GM06990 (cell line): ENCODE measurements at regions not wholly inside any gene's neighbourhood (a gene's known extent, or its start where the extent isn't known, plus 50 kb on each side); places are given as distances from the start of the nearest gene placed in this dataset.

ENCODE experiments used
- DNase-seq: peaks from one replicate; pipeline ENCODE4 v3.0.0-alpha.2; 2011; ENCODE audit not compliant: insufficient read length; ENCODE audit errors: extremely low read depth
- H3K27me3 ChIP-seq: replicated peaks from 2 replicates; pipeline ENCODE4 v1.6.0; 2011; ENCODE audit warnings: low read length; ENCODE audit not compliant: control insufficient read depth, insufficient read depth
- H3K36me3 ChIP-seq: 2 replicates; pipeline ENCODE4 v1.5.1; 2011; ENCODE audit warnings: low read length; ENCODE audit not compliant: control insufficient read depth, insufficient read depth
- H3K4me3 ChIP-seq: replicated peaks from 2 replicates; pipeline ENCODE4 v1.5.1; 2011; ENCODE audit warnings: low read depth, mild to moderate bottlenecking, control low read depth, low read length
- TF ChIP-seq, protein P1 (sequence below): IDR thresholded peaks from 2 replicates; pipeline ENCODE4 v1.5.1; 2011; ENCODE audit warnings: low read length, control low read depth, mild to moderate bottlenecking, inconsistent platforms; ENCODE audit not compliant: insufficient read depth, poor library complexity, severe bottlenecking

DNA sequence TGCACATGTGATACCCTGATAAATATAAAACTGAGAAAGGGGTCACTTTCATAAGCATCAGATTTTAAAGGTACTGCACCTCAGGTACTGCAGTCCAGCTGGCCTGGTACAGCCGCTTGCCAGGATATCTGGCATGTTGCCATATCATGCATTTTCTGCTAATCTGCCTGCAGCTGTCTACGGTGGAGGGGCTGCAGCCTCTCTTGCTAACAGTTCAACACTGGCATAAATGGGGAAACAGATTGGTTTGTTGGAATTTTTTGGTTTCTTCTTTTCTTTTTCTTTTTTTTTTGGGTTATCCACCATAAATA, 71.5 kb downstream of the MIS18A start:
- Histone ChIP-seq H3K27me3 (no peaks in the 10 kb centered on the region), H3K4me3 (no peak overlapping the region), H3K36me3 (no peaks in the 10 kb centered on the region)
- no peak for DNase-seq
- TF ChIP-seq, protein P1, sequence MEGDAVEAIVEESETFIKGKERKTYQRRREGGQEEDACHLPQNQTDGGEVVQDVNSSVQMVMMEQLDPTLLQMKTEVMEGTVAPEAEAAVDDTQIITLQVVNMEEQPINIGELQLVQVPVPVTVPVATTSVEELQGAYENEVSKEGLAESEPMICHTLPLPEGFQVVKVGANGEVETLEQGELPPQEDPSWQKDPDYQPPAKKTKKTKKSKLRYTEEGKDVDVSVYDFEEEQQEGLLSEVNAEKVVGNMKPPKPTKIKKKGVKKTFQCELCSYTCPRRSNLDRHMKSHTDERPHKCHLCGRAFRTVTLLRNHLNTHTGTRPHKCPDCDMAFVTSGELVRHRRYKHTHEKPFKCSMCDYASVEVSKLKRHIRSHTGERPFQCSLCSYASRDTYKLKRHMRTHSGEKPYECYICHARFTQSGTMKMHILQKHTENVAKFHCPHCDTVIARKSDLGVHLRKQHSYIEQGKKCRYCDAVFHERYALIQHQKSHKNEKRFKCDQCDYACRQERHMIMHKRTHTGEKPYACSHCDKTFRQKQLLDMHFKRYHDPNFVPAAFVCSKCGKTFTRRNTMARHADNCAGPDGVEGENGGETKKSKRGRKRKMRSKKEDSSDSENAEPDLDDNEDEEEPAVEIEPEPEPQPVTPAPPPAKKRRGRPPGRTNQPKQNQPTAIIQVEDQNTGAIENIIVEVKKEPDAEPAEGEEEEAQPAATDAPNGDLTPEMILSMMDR = no peak

DNA sequence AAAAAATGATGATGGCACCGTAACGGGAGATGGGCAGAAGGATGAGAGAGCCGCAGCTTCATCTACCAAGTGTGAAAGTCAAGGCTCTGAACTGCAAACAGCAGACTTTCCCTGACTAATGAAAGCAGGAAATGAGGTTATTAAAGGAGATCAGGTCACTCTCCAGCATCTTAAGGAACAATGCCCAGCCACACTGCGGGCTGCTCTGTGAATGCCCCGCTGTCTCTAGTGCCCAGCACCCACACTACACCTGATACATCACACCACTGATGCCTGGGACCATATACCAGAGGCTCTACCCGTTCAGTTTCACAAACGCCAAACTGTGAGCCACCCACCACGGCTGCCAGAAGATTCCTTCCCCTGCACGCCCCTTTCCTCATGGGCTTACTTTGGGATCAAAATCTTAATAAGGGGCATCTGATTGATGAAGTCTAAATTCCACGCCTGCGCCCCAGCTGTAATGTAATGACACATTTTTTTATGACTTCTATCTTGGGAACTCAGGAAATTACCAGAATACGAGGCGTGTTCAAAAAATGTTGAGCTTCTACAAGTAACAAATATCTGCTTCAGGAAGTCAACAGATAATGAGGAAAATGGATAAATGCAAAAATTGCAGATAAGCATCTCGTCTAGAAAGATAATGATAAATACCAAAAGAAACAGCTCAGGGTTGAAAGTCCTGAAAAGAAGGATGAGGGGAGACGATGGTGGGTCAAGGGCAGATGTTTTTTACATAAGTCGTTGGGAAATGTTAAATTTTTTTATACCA, 72.0 kb downstream of the MIS18A start:
- TF ChIP-seq, protein P1 = no peak
- Histone ChIP-seq H3K36me3 (no peaks in the 10 kb centered on the region), H3K27me3 (no peaks in the 10 kb centered on the region), H3K4me3 (no peak overlapping the region)
- DNase-seq = no peak

DNA sequence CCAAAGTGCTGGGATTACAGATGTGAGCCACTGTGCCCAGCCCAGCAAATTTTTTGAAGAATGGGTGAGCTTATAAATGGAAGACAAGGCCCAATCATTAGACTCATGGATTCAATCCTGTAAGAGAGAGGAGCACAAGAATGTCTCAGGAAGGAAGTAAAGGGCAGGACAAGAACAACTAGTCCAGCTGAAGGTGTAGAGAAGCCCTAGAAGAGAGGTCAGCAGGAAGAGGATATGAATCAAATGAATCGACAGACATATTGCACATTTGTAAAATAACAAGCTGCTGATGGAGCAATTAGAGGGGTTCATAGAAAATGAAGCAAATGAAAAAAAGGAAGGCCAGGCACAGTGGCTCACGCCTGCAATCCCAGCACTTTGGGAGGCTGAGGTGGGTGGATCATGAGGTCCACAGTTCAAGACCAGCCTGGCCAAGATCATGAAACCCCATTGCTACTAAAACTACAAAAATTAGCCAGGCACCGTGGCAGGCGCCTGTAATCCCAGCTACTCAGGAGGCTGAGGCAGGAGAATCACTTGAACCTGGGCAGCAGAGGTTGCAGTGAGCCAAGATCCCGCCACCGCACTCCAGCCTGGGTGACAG, 74.9 kb downstream of the MIS18A start:
- no peak overlapping the region for H3K4me3 ChIP-seq
- DNase-seq = no peak
- H3K36me3 ChIP-seq = no peaks in the 10 kb centered on the region
- TF ChIP-seq, protein P1 = no peak
- no peaks in the 10 kb centered on the region for H3K27me3 ChIP-seq

DNA sequence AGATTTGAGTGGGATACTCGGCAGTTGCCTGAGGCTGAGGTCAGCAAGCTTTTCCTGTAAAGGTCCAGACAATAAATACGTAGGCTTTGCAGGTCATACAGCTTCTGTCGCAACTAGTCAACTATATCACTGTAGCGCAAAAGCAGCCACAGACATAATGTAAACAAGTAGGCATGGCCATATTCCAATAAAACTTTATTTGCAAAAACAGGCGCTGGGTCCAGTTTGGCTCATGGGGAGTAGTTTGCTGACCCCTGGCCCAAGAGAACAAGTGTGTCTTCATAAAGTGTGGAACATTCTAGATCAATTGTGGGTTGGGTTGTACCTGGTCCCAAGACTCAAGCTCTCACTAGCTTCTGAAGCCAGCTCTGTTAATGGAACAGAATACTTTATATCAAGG, 78.8 kb downstream of the MIS18A start:
- no peak for DNase-seq
- Histone ChIP-seq H3K36me3 (no peaks in the 10 kb centered on the region), H3K27me3 (no peaks in the 10 kb centered on the region), H3K4me3 (no peak overlapping the region)
- TF ChIP-seq, protein P1 = no peak

DNA sequence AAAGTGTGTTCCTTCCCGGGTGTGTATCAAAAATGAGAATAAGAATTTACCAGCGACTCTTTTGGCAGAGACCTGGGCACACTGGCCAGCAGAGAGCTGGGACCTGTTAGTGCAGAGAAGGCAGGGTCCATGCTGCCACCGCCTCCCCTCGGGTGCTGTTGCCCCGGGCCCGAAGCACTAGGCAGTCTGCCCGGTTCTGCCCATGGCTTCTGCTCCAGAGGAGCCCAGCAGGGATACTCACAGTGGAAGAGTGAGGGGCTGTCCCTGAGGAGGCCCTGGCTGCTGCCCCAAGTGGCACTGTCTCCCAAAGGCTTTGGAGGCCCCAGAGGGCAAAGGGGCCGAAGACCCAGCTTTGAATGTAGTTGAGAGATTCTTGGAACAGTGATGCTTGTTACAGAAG, 80.5 kb downstream of the MIS18A start:
- TF ChIP-seq, protein P1 = no peak
- Histone ChIP-seq H3K36me3 (no peaks in the 10 kb centered on the region), H3K27me3 (no peaks in the 10 kb centered on the region), H3K4me3 (no peak overlapping the region)
- DNase-seq = no peak
